Loucy (cell line): ENCODE measurements at regions not wholly inside any gene's neighbourhood (a gene's known extent, or its start where the extent isn't known, plus 50 kb on each side); places are given as distances from the start of the nearest gene placed in this dataset.

ENCODE experiments used
- EZH2phosphoT487 ChIP-seq: fragments of 200-600 bp; IDR thresholded peaks from 2 replicates; pipeline ENCODE4 v1.6.1; 2018; ENCODE audit warnings: antibody characterized with exemption, mild to moderate bottlenecking, moderate library complexity, borderline replicate concordance
- TF ChIP-seq, protein P1 (sequence below): fragments of 200-600 bp; sonication (generic); conservative IDR thresholded peaks from 2 replicates; pipeline ENCODE4 v1.5.1; 2014; ENCODE audit warnings: mild to moderate bottlenecking, antibody characterized with exemption, low read length

DNA sequence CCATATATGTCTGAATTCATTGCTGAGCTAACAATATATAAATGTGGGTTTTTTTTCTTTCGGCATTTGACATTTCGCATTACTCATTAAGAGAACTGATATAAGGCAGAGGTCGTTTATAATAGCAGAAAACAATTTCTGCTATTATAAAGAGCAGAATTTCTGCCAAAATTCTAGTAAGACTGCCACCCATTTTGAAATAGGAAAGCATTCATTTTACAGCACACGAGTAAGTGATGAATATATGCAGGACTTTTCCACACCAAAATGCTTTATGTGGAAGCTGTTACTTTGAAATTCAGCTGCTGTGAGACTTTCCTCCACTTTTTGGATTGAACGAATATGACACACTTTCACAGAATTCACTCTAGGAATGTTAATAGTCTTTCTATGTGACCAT is 610.9 kb upstream of the MAN1A1 start:
- TF ChIP-seq, protein P1, sequence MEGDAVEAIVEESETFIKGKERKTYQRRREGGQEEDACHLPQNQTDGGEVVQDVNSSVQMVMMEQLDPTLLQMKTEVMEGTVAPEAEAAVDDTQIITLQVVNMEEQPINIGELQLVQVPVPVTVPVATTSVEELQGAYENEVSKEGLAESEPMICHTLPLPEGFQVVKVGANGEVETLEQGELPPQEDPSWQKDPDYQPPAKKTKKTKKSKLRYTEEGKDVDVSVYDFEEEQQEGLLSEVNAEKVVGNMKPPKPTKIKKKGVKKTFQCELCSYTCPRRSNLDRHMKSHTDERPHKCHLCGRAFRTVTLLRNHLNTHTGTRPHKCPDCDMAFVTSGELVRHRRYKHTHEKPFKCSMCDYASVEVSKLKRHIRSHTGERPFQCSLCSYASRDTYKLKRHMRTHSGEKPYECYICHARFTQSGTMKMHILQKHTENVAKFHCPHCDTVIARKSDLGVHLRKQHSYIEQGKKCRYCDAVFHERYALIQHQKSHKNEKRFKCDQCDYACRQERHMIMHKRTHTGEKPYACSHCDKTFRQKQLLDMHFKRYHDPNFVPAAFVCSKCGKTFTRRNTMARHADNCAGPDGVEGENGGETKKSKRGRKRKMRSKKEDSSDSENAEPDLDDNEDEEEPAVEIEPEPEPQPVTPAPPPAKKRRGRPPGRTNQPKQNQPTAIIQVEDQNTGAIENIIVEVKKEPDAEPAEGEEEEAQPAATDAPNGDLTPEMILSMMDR, result no peak
- no peak for TF ChIP-seq EZH2phosphoT487
